T-cell (primary cell): ENCODE measurements at regions not wholly inside any gene's neighbourhood (a gene's known extent, or its start where the extent isn't known, plus 50 kb on each side); places are given as distances from the start of the nearest gene placed in this dataset.
"Not testable (repeated sequence)": the region's sequence is repeated elsewhere in the genome, so short reads cannot be mapped to it uniquely, and the experiment has no call there.

Experiments
- ATAC-seq, 4 experiments: fragments of 200-7000 bp in 3 of 4; fragments of 150-1000 bp in 1 of 4; cut with Tn5 transposase; replicated peaks in 1 of 4; 1 replicate in 3 of 4; 2 replicates in 1 of 4; pipeline ENCODE4 v1.10.0; 2021; ENCODE audit warnings: moderate library complexity in 3 of 4, mild to moderate bottlenecking in 2 of 4, moderate number of reproducible peaks in 1 of 4
- CTCF ChIA-PET, 2 donors: fragments of 300-600 bp; sonication (Branson Sonifier 250); formaldehyde crosslinking; loops; one replicate each; lab custom pipeline; 2022; ENCODE audit warnings: antibody characterized with exemption in 2 of 2; lab: Charles Lee
- POLR2A ChIA-PET, 2 donors: fragments of 300-600 bp; sonication (Branson Sonifier 250); formaldehyde crosslinking; loops; one replicate each; lab custom pipeline; 2022; ENCODE audit warnings: antibody characterized with exemption in 2 of 2; lab: Charles Lee
- DNase-seq, 35 experiments: peaks; one replicate each; pipeline versions ENCODE4 v3.0.0 to v3.0.0-alpha.2; 2013 to 2023
- H3K27ac ChIP-seq: one replicate; pipeline ENCODE4 v1.5.1; 2013; ENCODE audit warnings: low read length
- H3K27me3 ChIP-seq, 2 experiments: replicated peaks in 1 of 2; 1 replicate in 1 of 2; 2 replicates in 1 of 2; pipeline versions ENCODE4 v1.6.1 to v1.7.0; 2013; ENCODE audit warnings: low read length in 1 of 2, mixed read lengths in 1 of 2; ENCODE audit not compliant: control insufficient read depth in 2 of 2, insufficient read depth in 2 of 2; ENCODE audit errors: extremely low read depth in 1 of 2
- H3K36me3 ChIP-seq, 2 donors: 1 replicate in 1 of 2; 2 replicates in 1 of 2; pipeline versions ENCODE4 v1.6.1 to v1.7.0; 2013; ENCODE audit warnings: low read length in 1 of 2; ENCODE audit not compliant: control insufficient read depth in 2 of 2, insufficient read depth in 1 of 2; ENCODE audit errors: extremely low read depth in 1 of 2
- H3K4me1 ChIP-seq, 2 experiments: 1 replicate in 1 of 2; 2 replicates in 1 of 2; pipeline versions ENCODE4 v1.6.1 to v1.7.0; 2013; ENCODE audit warnings: low read length in 2 of 2, mixed read lengths in 1 of 2; ENCODE audit not compliant: insufficient read depth in 2 of 2, control insufficient read depth in 1 of 2; ENCODE audit errors: extremely low read depth in 1 of 2
- H3K4me3 ChIP-seq, 2 donors: 1 replicate in 1 of 2; 2 replicates in 1 of 2; pipeline versions ENCODE4 v1.5.1 to v1.7.0; 2013; ENCODE audit warnings: mild to moderate bottlenecking in 2 of 2, low read length in 1 of 2, moderate library complexity in 1 of 2; ENCODE audit not compliant: control insufficient read depth in 1 of 2; ENCODE audit errors: extremely low read depth in 1 of 2
- H3K9me3 ChIP-seq: 2 replicates; pipeline ENCODE4 v1.7.0; 2013
- H3K27ac Mint-ChIP-seq, 2 donors: one replicate each; pipeline ENCODE4 v1.8.0; 2020 to 2021; ENCODE audit warnings: mild to moderate bottlenecking in 2 of 2, mixed read lengths in 2 of 2
- H3K27me3 Mint-ChIP-seq, 2 donors: one replicate each; pipeline ENCODE4 v1.8.0; 2021 to 2022; ENCODE audit warnings: mixed read lengths in 2 of 2
- H3K36me3 Mint-ChIP-seq: one replicate; pipeline ENCODE4 v1.8.0; 2021; ENCODE audit warnings: mixed read lengths
- H3K4me1 Mint-ChIP-seq, 3 donors: one replicate each; pipeline ENCODE4 v1.8.0; 2020 to 2022; ENCODE audit warnings: mixed read lengths in 3 of 3, mild to moderate bottlenecking in 1 of 3
- H3K4me3 Mint-ChIP-seq, 3 donors: one replicate each; pipeline ENCODE4 v1.8.0; 2020 to 2022; ENCODE audit warnings: mild to moderate bottlenecking in 3 of 3, mixed read lengths in 3 of 3, moderate library complexity in 3 of 3
- H3K9me3 Mint-ChIP-seq, 3 donors: one replicate each; pipeline ENCODE4 v1.8.0; 2020 to 2022; ENCODE audit warnings: mixed read lengths in 3 of 3
- WGBS: methylation state at CpG from one replicate; pipeline ENCODE4 v1.1.5; 2013; ENCODE audit warnings: missing lambda C conversion rate; ENCODE audit not compliant: insufficient coverage; 5-methylcytosine and 5-hydroxymethylcytosine counted together

DNA sequence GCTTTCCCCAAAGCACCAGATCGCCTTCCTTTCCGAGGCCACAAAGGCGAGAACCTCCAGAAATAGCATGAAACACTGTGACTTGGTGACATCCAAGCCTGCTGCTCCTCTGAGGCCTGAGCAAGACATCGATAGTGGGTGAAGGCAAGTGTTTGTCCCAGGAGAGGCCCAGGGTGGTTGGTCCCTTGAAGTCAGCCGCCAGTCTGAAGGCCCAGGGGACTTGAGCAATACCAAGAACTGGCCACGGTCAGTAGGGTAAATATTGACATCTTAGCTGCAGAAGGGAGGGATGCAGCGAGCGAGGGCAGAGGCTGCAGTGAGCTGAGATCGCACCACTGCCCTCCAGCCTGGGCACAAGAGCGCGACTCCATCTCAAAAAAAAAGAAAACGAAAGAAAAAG is 1533.5 kb downstream of the REEP3 start:
- H3K27me3 ChIP-seq, CTCF ChIA-PET, DNase-seq, H3K27ac Mint-ChIP-seq, H3K4me1 ChIP-seq, H3K9me3 ChIP-seq, H3K4me3 Mint-ChIP-seq, H3K4me3 ChIP-seq, ATAC-seq, H3K36me3 Mint-ChIP-seq, H3K27me3 Mint-ChIP-seq, H3K36me3 ChIP-seq, H3K27ac ChIP-seq, H3K4me1 Mint-ChIP-seq, POLR2A ChIA-PET: not testable (repeated sequence)
- 89% methylated on average over 7 of the region's 12 CpGs for WGBS
- H3K9me3 Mint-ChIP-seq = peaks cover 0 to 22% (median 4%) of the 10 kb centered on the region in 3 donors

DNA sequence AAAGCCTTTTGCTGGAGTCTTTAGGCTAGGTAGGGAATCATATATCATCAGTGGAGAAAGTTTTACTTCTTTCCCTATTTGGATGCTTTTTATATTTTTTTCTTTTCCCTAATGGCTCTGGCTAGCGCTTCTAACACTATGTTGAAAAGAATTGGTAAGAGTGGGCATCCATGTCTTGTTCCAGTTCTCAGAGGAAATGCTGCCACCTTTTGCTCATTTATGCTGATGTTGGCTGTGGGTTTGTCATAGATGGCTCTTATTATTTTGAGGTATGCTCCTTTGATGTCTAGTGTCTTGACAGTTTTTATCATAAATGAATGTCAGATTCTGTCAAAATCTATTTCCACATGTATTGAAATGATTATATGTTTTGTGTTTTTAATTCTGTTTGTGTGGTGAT is 1544.1 kb downstream of the REEP3 start:
- no peak overlapping the region for H3K4me3 Mint-ChIP-seq
- H3K27me3 ChIP-seq = no peaks in the 10 kb centered on the region
- DNase-seq = no peak
- CTCF ChIA-PET = no interaction called here
- POLR2A ChIA-PET = interaction anchor here in 1 of 2 donors (0.9 kb wide), 1 partner anchor 89 kb away, joined by 5 read pairs; no protein-coding TSS in a partner anchor
- H3K4me3 ChIP-seq = no peak overlapping the region
- H3K4me1 Mint-ChIP-seq = no peaks in the 10 kb centered on the region
- peaks cover 5 to 10% (median 8%) of the 10 kb centered on the region in 3 donors for H3K9me3 Mint-ChIP-seq
- H3K9me3 ChIP-seq = no peaks in the 10 kb centered on the region
- no peaks in the 10 kb centered on the region for H3K4me1 ChIP-seq
- no peak for ATAC-seq
- H3K27me3 Mint-ChIP-seq = no peaks in the 10 kb centered on the region
- H3K36me3 ChIP-seq = no peaks in the 10 kb centered on the region
- WGBS = no CpG with 5 or more reads among the region's 1 CpG
- H3K27ac ChIP-seq = no peak overlapping the region
- H3K27ac Mint-ChIP-seq = no peak overlapping the region
- H3K36me3 Mint-ChIP-seq = no peaks in the 10 kb centered on the region

DNA sequence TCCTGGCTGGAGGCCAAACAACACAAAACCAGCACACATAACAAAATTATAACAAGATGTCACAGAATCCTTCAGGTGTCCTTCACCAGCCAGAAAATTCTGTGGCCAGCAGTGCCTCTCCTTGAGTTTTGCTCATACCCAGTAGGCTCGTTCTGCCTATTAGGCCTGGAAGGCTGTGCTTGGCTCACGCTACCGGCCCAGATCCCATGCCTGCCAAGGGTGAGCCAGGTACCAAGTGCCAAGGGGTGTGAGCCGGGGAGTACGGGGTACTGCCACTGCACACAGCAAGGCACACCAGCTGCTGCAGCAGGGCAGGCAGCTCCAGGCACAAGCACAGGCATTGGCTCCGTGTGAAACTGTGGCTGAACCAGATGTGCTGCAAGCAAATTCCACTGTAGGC is 1562.0 kb downstream of the REEP3 start:
- DNase-seq (no peak), ATAC-seq (no peak)
- H3K4me3 Mint-ChIP-seq = no peak overlapping the region
- H3K27ac Mint-ChIP-seq = no peak overlapping the region
- H3K36me3 Mint-ChIP-seq = no peaks in the 10 kb centered on the region
- no peak overlapping the region for H3K27ac ChIP-seq
- no peaks in the 10 kb centered on the region for H3K27me3 Mint-ChIP-seq
- no peaks in the 10 kb centered on the region for H3K4me1 ChIP-seq
- ChIA-PET POLR2A (no interaction called here), CTCF (no interaction called here)
- no peak overlapping the region for H3K4me3 ChIP-seq
- H3K27me3 ChIP-seq = no peaks in the 10 kb centered on the region
- 63% methylated on average over 6 of the region's 6 CpGs for WGBS
- H3K36me3 ChIP-seq = no peaks in the 10 kb centered on the region
- peaks cover 0 to 25% (median 4%) of the 10 kb centered on the region in 3 donors for H3K9me3 Mint-ChIP-seq
- no peaks in the 10 kb centered on the region for H3K9me3 ChIP-seq
- H3K4me1 Mint-ChIP-seq = no peaks in the 10 kb centered on the region

DNA sequence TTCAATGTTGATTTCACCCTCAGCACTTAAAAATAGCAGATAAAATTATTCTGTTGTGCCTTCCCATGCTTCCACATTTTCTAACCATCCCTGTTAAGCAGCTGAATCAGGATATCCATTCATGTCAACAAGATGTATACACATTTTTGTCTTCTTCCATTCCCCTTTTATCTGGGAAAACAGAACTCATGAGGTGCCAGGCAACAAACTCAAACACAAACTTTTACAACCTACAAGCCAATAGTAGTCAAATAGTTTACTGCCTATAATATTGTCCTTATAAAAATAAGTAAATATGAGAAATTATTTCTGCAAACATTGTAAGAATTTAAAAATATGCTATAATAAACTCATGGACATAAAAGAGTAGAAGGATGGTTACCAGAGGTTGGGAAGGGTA is 1569.8 kb downstream of the REEP3 start:
- Histone ChIP-seq H3K27ac (no peak overlapping the region), H3K9me3 (no peaks in the 10 kb centered on the region), H3K4me1 (no peaks in the 10 kb centered on the region), H3K36me3 (no peaks in the 10 kb centered on the region), H3K27me3 (no peaks in the 10 kb centered on the region), H3K4me3 (no peak overlapping the region)
- no peak for ATAC-seq
- H3K9me3 Mint-ChIP-seq = peaks cover 3 to 7% (median 6%) of the 10 kb centered on the region in 3 donors
- no peaks in the 10 kb centered on the region for H3K36me3 Mint-ChIP-seq
- no peaks in the 10 kb centered on the region for H3K4me1 Mint-ChIP-seq
- ChIA-PET POLR2A (no interaction called here), CTCF (no interaction called here)
- no peak for DNase-seq
- no peak overlapping the region for H3K4me3 Mint-ChIP-seq
- no peak overlapping the region for H3K27ac Mint-ChIP-seq
- H3K27me3 Mint-ChIP-seq = no peaks in the 10 kb centered on the region

DNA sequence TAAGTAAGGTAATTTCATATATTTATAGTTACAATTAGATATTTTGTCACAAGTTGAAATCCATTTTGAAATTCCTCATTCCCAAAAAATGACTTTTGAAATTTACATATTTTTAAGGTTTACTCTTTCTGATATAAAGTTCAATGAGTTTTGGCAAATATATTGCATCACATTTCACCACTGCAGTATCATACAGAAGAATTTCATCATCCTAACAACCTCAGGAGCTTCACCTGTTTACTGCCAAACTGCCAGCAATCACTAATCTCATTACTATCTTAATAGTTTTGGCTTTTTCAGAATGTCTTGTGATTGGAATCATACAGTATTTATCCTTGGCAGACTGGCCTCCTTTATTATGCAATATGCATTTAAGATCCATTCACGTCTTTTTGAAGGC is 1578.9 kb downstream of the REEP3 start:
- POLR2A ChIA-PET = no interaction called here
- no peak for DNase-seq
- H3K9me3 ChIP-seq = no peaks in the 10 kb centered on the region
- no CpG with 5 or more reads among the region's 1 CpG for WGBS
- no peaks in the 10 kb centered on the region for H3K27me3 ChIP-seq
- no peaks in the 10 kb centered on the region for H3K36me3 ChIP-seq
- no peaks in the 10 kb centered on the region for H3K27me3 Mint-ChIP-seq
- CTCF ChIA-PET = no interaction called here
- no peak for ATAC-seq
- no peaks in the 10 kb centered on the region for H3K4me1 ChIP-seq
- H3K27ac ChIP-seq = no peak overlapping the region
- H3K4me3 Mint-ChIP-seq = no peak overlapping the region
- H3K27ac Mint-ChIP-seq = no peak overlapping the region
- H3K4me1 Mint-ChIP-seq = no peaks in the 10 kb centered on the region
- H3K9me3 Mint-ChIP-seq = peaks cover 2 to 10% (median 5%) of the 10 kb centered on the region in 3 donors
- H3K4me3 ChIP-seq = no peak overlapping the region
- H3K36me3 Mint-ChIP-seq = no peaks in the 10 kb centered on the region

DNA sequence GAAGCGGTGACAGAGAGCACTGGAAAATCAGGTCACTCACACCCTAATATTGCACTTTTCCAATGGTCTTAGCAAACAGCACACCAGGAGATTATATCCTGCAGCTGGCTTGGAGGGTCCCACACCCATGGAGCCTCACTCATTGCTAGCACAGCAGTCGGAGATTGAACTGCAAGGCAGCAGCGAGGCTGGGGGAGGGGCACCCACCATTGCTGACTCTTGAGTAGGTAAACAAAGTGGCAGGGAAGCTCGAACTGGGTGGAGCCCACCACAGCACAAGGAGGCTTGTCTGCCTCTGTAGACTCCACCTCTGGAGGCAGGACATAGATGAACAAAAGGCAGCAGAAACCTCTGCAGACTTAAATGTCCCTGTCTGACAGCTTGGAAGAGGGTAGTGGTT is 1579.7 kb downstream of the REEP3 start:
- H3K9me3 ChIP-seq, H3K36me3 ChIP-seq, H3K4me1 Mint-ChIP-seq, POLR2A ChIA-PET, ATAC-seq, H3K27ac Mint-ChIP-seq, DNase-seq, H3K27ac ChIP-seq, CTCF ChIA-PET, H3K4me3 Mint-ChIP-seq, H3K27me3 ChIP-seq, H3K27me3 Mint-ChIP-seq, H3K4me1 ChIP-seq, H3K36me3 Mint-ChIP-seq, H3K4me3 ChIP-seq: not testable (repeated sequence)
- 83% methylated on average over 3 of the region's 4 CpGs for WGBS
- peaks cover 3 to 11% (median 5%) of the 10 kb centered on the region in 3 donors for H3K9me3 Mint-ChIP-seq

DNA sequence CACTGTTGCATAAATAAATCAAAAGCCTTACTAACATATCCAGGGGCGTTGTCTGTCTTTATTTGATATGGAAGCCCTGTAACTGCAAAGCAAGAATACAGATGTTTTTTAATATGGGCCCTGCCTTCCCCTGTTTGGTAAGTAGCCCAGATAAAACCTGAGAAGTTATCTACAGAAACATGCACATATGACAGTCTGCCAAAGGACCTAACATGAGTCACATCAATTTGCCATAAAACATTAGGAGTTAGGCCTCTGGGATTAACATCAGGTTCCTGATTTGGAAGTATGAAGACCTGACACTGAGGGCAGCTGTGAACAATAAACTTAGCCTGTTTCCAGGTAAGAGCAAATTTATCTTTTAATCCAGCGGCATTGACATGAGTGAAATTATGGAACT is 1588.8 kb downstream of the REEP3 start:
- Histone ChIP-seq H3K36me3 (no peaks in the 10 kb centered on the region), H3K27ac (no peak overlapping the region), H3K4me1 (no peaks in the 10 kb centered on the region), H3K4me3 (no peak overlapping the region), H3K9me3 (no peaks in the 10 kb centered on the region), H3K27me3 (no peaks in the 10 kb centered on the region)
- no peaks in the 10 kb centered on the region for H3K4me1 Mint-ChIP-seq
- DNase-seq (no peak), ATAC-seq (no peak)
- H3K4me3 Mint-ChIP-seq = no peak overlapping the region
- no peak overlapping the region for H3K27ac Mint-ChIP-seq
- H3K9me3 Mint-ChIP-seq = peaks cover 14 to 31% (median 26%) of the 10 kb centered on the region in 3 donors
- no peaks in the 10 kb centered on the region for H3K27me3 Mint-ChIP-seq
- CTCF ChIA-PET = no interaction called here
- WGBS = 100% methylated on average over 1 of the region's 2 CpGs
- POLR2A ChIA-PET = no interaction called here
- H3K36me3 Mint-ChIP-seq = no peaks in the 10 kb centered on the region
